H1 (cell line): ENCODE measurements at regions not wholly inside any gene's neighbourhood (a gene's known extent, or its start where the extent isn't known, plus 50 kb on each side); places are given as distances from the start of the nearest gene placed in this dataset.

Source experiments
- CTCF ChIA-PET: fragments of 300-600 bp; sonication (Branson Sonifier 250); formaldehyde crosslinking; loops from one replicate; lab custom pipeline; 2021; ENCODE audit not compliant: partially characterized antibody; lab: Charles Lee
- POLR2A ChIA-PET: fragments of 300-600 bp; sonication (Branson Sonifier 250); formaldehyde crosslinking; loops from one replicate; lab custom pipeline; 2021; ENCODE audit warnings: inconsistent platforms; ENCODE audit not compliant: partially characterized antibody; lab: Charles Lee
- DNase-seq, 2 experiments: peaks; one replicate each; pipeline versions ENCODE4 v3.0.0 to v3.0.0-alpha.2; 2010 to 2022; ENCODE audit warnings: low spot score in 2 of 2, low read depth in 1 of 2, mixed read lengths in 1 of 2
- FAIRE-seq: peaks from 2 replicates; lab custom pipeline; 2011; peaks lifted over from hg19 to GRCh38; lab: Jason Lieb, UNC
- H2AFZ ChIP-seq: 2 replicates; pipeline ENCODE4 v1.8.1; 2012; ENCODE audit warnings: low read length, inconsistent platforms
- H2AK5ac ChIP-seq: 2 replicates; pipeline ENCODE4 v1.6.1; 2013; ENCODE audit warnings: low read depth, low read length
- H2BK120ac ChIP-seq: replicated peaks from 2 replicates; pipeline ENCODE3; 2013; ENCODE audit warnings: low read depth, low read length, inconsistent platforms
- H2BK12ac ChIP-seq: 2 replicates; pipeline ENCODE4 v1.6.1; 2013; ENCODE audit warnings: low read depth, low read length
- H2BK15ac ChIP-seq: 2 replicates; pipeline ENCODE4 v1.6.1; 2013; ENCODE audit warnings: low read length
- H2BK20ac ChIP-seq: 2 replicates; pipeline ENCODE4 v1.6.1; 2013; ENCODE audit warnings: low read length
- H2BK5ac ChIP-seq: 2 replicates; pipeline ENCODE4 v1.6.1; 2013; ENCODE audit warnings: low read depth, low read length
- H3K14ac ChIP-seq: 2 replicates; pipeline ENCODE4 v1.6.1; 2013; ENCODE audit warnings: inconsistent platforms; ENCODE audit not compliant: insufficient read length
- H3K18ac ChIP-seq: 2 replicates; pipeline ENCODE4 v1.6.1; 2013; ENCODE audit warnings: low read length; ENCODE audit errors: extremely low read depth
- H3K23ac ChIP-seq: 2 replicates; pipeline ENCODE4 v1.6.1; 2013; ENCODE audit warnings: inconsistent platforms; ENCODE audit not compliant: insufficient read length
- H3K23me2 ChIP-seq: 2 replicates; pipeline ENCODE4 v1.6.1; 2013; ENCODE audit warnings: low read depth, low read length
- H3K27ac ChIP-seq: 2 replicates; pipeline ENCODE4 v1.6.1; 2011; ENCODE audit warnings: low read depth, low read length, inconsistent platforms
- H3K27me3 ChIP-seq, 4 experiments: replicated peaks in 1 of 4; 1 replicate in 1 of 4; 2 replicates in 3 of 4; pipeline versions ENCODE4 v1.6.1 to v1.8.1; 2011 to 2013; ENCODE audit warnings: low read length in 3 of 4, mild to moderate bottlenecking in 3 of 4, inconsistent platforms in 2 of 4, mixed read lengths in 2 of 4, moderate library complexity in 1 of 4; ENCODE audit not compliant: control insufficient read depth in 3 of 4, insufficient read depth in 3 of 4; ENCODE audit errors: extremely low read depth in 1 of 4
- H3K36me3 ChIP-seq, 4 experiments: 2 replicates each; pipeline versions ENCODE4 v1.6.1 to v1.8.1; 2011 to 2013; ENCODE audit warnings: mild to moderate bottlenecking in 4 of 4, low read length in 3 of 4, moderate library complexity in 2 of 4, control low read depth in 1 of 4, inconsistent platforms in 1 of 4; ENCODE audit not compliant: insufficient read depth in 4 of 4, control insufficient read depth in 2 of 4
- H3K4ac ChIP-seq: replicated peaks from 2 replicates; pipeline ENCODE3; 2013; ENCODE audit warnings: low read length, low read depth, mixed read lengths, inconsistent platforms; ENCODE audit not compliant: insufficient read length
- H3K4me1 ChIP-seq, 4 experiments: replicated peaks in 1 of 4; 1 replicate in 1 of 4; 2 replicates in 3 of 4; pipeline versions ENCODE4 v1.6.1 to v1.8.1; 2011 to 2013; ENCODE audit warnings: low read length in 3 of 4, inconsistent platforms in 2 of 4, mixed read lengths in 1 of 4; ENCODE audit not compliant: insufficient read depth in 4 of 4, control insufficient read depth in 3 of 4
- H3K4me2 ChIP-seq, 2 experiments: 2 replicates each; pipeline versions ENCODE4 v1.6.1 to v1.8.1; 2011 to 2013; ENCODE audit warnings: low read depth in 2 of 2, low read length in 2 of 2, control low read depth in 1 of 2, inconsistent platforms in 1 of 2, mild to moderate bottlenecking in 1 of 2; ENCODE audit not compliant: insufficient read depth in 1 of 2
- H3K4me3 ChIP-seq, 4 experiments: fragments of 200-600, 300-600 bp in 1 of 4; sonication (generic), shearing (Covaris generic), sonication (Bioruptor Twin) in 1 of 4; 2 replicates each; pipeline versions ENCODE4 v1.5.1 to v1.8.1; 2011 to 2016; ENCODE audit warnings: low read length in 4 of 4, low read depth in 3 of 4, control low read depth in 2 of 4, inconsistent platforms in 2 of 4, mild to moderate bottlenecking in 2 of 4, mixed read lengths in 1 of 4, moderate library complexity in 1 of 4; ENCODE audit not compliant: insufficient read depth in 2 of 4; ENCODE audit errors: extremely low read depth in 1 of 4
- H3K56ac ChIP-seq: replicated peaks from 2 replicates; pipeline ENCODE3; 2013; ENCODE audit warnings: low read depth, mild to moderate bottlenecking, mixed read lengths, low read length, inconsistent platforms; ENCODE audit not compliant: insufficient read length
- H3K79me1 ChIP-seq: 2 replicates; pipeline ENCODE4 v1.6.1; 2013; ENCODE audit warnings: low read depth, low read length, control low read depth
- H3K79me2 ChIP-seq, 2 experiments: 2 replicates each; pipeline versions ENCODE4 v1.6.1 to v1.8.1; 2012 to 2013; ENCODE audit warnings: low read length in 2 of 2, mild to moderate bottlenecking in 2 of 2, inconsistent platforms in 1 of 2; ENCODE audit not compliant: insufficient read depth in 2 of 2, control insufficient read depth in 1 of 2
- H3K9ac ChIP-seq, 4 experiments: replicated peaks in 1 of 4; 1 replicate in 1 of 4; 2 replicates in 3 of 4; pipeline versions ENCODE4 v1.6.1 to v1.8.1; 2011 to 2013; ENCODE audit warnings: low read depth in 3 of 4, low read length in 3 of 4, control low read depth in 2 of 4, mild to moderate bottlenecking in 2 of 4, moderate library complexity in 2 of 4, inconsistent platforms in 1 of 4; ENCODE audit errors: extremely low read depth in 1 of 4
- H3K9me3 ChIP-seq, 2 experiments: 2 replicates each; pipeline versions ENCODE4 v1.6.1 to v1.8.1; 2012 to 2013; ENCODE audit warnings: mild to moderate bottlenecking in 2 of 2, moderate library complexity in 2 of 2, control low read depth in 1 of 2, inconsistent platforms in 1 of 2, low read depth in 1 of 2, low read length in 1 of 2, mixed read lengths in 1 of 2; ENCODE audit not compliant: insufficient read depth in 2 of 2
- H4K20me1 ChIP-seq, 2 experiments: replicated peaks in 1 of 2; 2 replicates each; pipeline versions ENCODE3 to v1.8.1; 2011 to 2013; ENCODE audit warnings: inconsistent platforms in 2 of 2, low read length in 2 of 2, mild to moderate bottlenecking in 1 of 2; ENCODE audit not compliant: insufficient read depth in 2 of 2, control insufficient read depth in 1 of 2
- H4K5ac ChIP-seq: 2 replicates; pipeline ENCODE4 v1.6.1; 2013; ENCODE audit warnings: low read length, low read depth, mixed read lengths, inconsistent platforms; ENCODE audit not compliant: insufficient read length
- H4K8ac ChIP-seq: 2 replicates; pipeline ENCODE4 v1.8.0; 2013; ENCODE audit warnings: mild to moderate bottlenecking, moderate library complexity, low read length, inconsistent platforms; ENCODE audit not compliant: insufficient read depth; ENCODE audit errors: extremely low read depth
- H4K91ac ChIP-seq: replicated peaks from 2 replicates; pipeline ENCODE3; 2013; ENCODE audit warnings: low read length, mixed read lengths, inconsistent platforms; ENCODE audit not compliant: insufficient read length
- EGR1 ChIP-seq: IDR thresholded peaks from 2 replicates; pipeline ENCODE4 v1.6.1; 2011; ENCODE audit warnings: low read depth, low read length, borderline replicate concordance
- RAD21 ChIP-seq, 2 experiments: IDR thresholded peaks in 1 of 2; conservative IDR thresholded peaks in 1 of 2; 2 replicates each; pipeline ENCODE4 v1.6.1; 2011; ENCODE audit warnings: low read depth in 2 of 2, low read length in 2 of 2, improper control_type of control experiment in 1 of 2, inconsistent platforms in 1 of 2, mild to moderate bottlenecking in 1 of 2, moderate library complexity in 1 of 2
- TBP ChIP-seq: IDR thresholded peaks from 2 replicates; pipeline ENCODE4 v1.6.1; 2011; ENCODE audit warnings: low read depth, low read length, improper control_type of control experiment
- WGBS, 2 experiments: shearing (Covaris generic) in 1 of 2; methylation state at CpG; one replicate each; pipeline versions ENCODE4 v1.1.6 to v1.1.7; 2013 to 2015; ENCODE audit warnings: low lambda C conversion rate in 2 of 2, mixed read lengths in 2 of 2, inconsistent platforms in 1 of 2, low coverage in 1 of 2, missing lambda C conversion rate in 1 of 2; ENCODE audit not compliant: insufficient replicate concordance in 2 of 2, insufficient coverage in 1 of 2, insufficient read length in 1 of 2; ENCODE audit errors: extremely low coverage in 1 of 2, missing lambda C conversion rate in 1 of 2; 5-methylcytosine and 5-hydroxymethylcytosine counted together

DNA sequence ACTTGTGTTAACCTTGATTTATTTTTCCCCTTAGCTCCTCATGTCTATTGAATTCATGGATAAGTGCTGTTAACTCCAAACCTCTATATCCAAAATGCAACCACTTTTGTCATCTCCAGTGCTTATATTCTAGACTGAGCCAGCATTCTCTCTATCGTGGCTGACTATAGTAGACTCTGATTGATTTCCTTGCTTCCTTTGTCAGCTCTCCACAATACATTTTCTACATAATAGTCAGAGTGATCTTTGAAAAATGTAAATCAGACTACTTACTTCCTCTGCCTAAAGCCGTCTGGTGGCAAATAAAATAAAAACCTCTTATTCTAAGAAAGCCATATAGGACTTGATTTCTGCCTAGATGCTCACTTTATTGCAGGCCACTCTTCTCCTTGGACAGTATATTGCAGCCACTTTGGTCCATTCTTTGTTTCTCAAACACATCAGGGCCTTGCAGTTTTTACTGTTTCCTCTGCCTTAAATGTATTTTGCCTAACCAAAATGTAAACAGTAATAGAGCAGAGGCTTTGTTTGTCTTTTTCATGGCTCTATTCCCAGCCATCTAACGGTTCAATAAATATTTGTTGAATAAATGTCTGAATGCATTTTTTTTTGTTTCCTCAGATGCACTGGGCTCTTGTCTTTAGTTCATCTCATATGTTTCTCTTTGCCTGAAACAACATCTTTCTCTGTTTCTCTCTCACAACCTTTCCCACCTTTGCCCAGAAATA lies 243.6 kb upstream of the CSNK1A1L start:
- H3K14ac ChIP-seq, result no peak overlapping the region
- TF ChIP-seq RAD21 (IDR thresholded peaks at IDR 0.05 in 1 of 2, conservative IDR thresholded peaks at IDR 0.05 in 1 of 2; ENCODE audit: low read depth in 2 of 2, low read length in 2 of 2), result no peak
- TF ChIP-seq EGR1, result no peak
- TF ChIP-seq TBP, result no peak
- no peak overlapping the region for H3K4me2 ChIP-seq
- no peak overlapping the region for H3K4ac ChIP-seq
- H3K18ac ChIP-seq, result no peak overlapping the region
- H4K20me1 ChIP-seq, result no peaks in the 10 kb centered on the region
- no peaks in the 10 kb centered on the region for H3K4me1 ChIP-seq
- 87% methylated on average over 3 of the region's 3 CpGs; no CpG with 5 or more reads in 1 of the 2 experiments for WGBS, 2 experiments
- CTCF ChIA-PET, result interaction anchor here (2.0 kb wide), 1 partner anchor 79 kb away, joined by 7 read pairs; no protein-coding TSS in a partner anchor
- no peak for FAIRE-seq
- no peaks in the 10 kb centered on the region for H3K27me3 ChIP-seq
- DNase-seq, result no peak
- H2BK5ac ChIP-seq, result no peak overlapping the region
- no peaks in the 10 kb centered on the region for H3K9me3 ChIP-seq
- no peak overlapping the region for H2AK5ac ChIP-seq
- H3K79me2 ChIP-seq, result no peaks in the 10 kb centered on the region
- POLR2A ChIA-PET, result interaction anchor here (0.6 kb wide), 1 partner anchor 19 kb away, joined by 3 read pairs; no protein-coding TSS in a partner anchor
- H3K36me3 ChIP-seq, result no peaks in the 10 kb centered on the region
- H3K79me1 ChIP-seq, result no peaks in the 10 kb centered on the region
- H4K5ac ChIP-seq, result no peak overlapping the region
- 0 out of 2 replicates have a peak overlapping the region, but pooled peaks have one; percentile 1 for H2AFZ ChIP-seq
- no peak overlapping the region for H3K9ac ChIP-seq
- H3K23me2 ChIP-seq, result no peaks in the 10 kb centered on the region
- H3K4me3 ChIP-seq, result no peak overlapping the region
- no peak overlapping the region for H2BK120ac ChIP-seq
- no peak overlapping the region for H4K91ac ChIP-seq
- no peak overlapping the region for H2BK12ac ChIP-seq
- H4K8ac ChIP-seq, result no peak overlapping the region
- no peak overlapping the region for H3K27ac ChIP-seq
- no peak overlapping the region for H2BK15ac ChIP-seq
- no peak overlapping the region for H3K56ac ChIP-seq
- H2BK20ac ChIP-seq, result no peak overlapping the region
- no peak overlapping the region for H3K23ac ChIP-seq
